ENCODE measurements at regions not wholly inside any gene's neighbourhood (a gene's known extent, or its start where the extent isn't known, plus 50 kb on each side); places are given as distances from the start of the nearest gene placed in this dataset.

GRCh38 chr1:8137481-8138244 is 111.6 kb upstream of the ERRFI1 start:
- no peaks in the 10 kb centered on the region for H3K9me2 ChIP-seq (replicated peaks; ENCODE audit: low read depth, low read length)
- H3K9me3 ChIP-seq (ENCODE audit: insufficient read depth, low read depth, low read length): no peaks in the 10 kb centered on the region
- H3K27me3 ChIP-seq (ENCODE audit: insufficient read depth, low read length, poor library complexity, severe bottlenecking): no peaks in the 10 kb centered on the region
- H4K20me1 ChIP-seq (ENCODE audit: insufficient read depth, low read length, poor library complexity, severe bottlenecking): no peaks in the 10 kb centered on the region
- no peaks in the 10 kb centered on the region for H3F3A ChIP-seq (ENCODE audit: low read depth)
- H3K36me3 ChIP-seq (ENCODE audit: insufficient read depth, low read length): no peaks in the 10 kb centered on the region
- H3K4me3 ChIP-seq (ENCODE audit: low read length, poor library complexity, severe bottlenecking): no peak overlapping the region
- no peak overlapping the region for H3K4me2 ChIP-seq (ENCODE audit: low read depth, low read length, poor library complexity, severe bottlenecking)
- H3K4me1 ChIP-seq (ENCODE audit: insufficient read depth, low read length, poor library complexity, severe bottlenecking): no peaks in the 10 kb centered on the region
- H2AFZ ChIP-seq (ENCODE audit: low read length): no peak overlapping the region
- H3K79me2 ChIP-seq (ENCODE audit: insufficient read depth, low read length): no peaks in the 10 kb centered on the region
- H3K9ac ChIP-seq (ENCODE audit: low read depth, low read length, poor library complexity, severe bottlenecking): no peak overlapping the region
- TF ChIP-seq, protein P1, sequence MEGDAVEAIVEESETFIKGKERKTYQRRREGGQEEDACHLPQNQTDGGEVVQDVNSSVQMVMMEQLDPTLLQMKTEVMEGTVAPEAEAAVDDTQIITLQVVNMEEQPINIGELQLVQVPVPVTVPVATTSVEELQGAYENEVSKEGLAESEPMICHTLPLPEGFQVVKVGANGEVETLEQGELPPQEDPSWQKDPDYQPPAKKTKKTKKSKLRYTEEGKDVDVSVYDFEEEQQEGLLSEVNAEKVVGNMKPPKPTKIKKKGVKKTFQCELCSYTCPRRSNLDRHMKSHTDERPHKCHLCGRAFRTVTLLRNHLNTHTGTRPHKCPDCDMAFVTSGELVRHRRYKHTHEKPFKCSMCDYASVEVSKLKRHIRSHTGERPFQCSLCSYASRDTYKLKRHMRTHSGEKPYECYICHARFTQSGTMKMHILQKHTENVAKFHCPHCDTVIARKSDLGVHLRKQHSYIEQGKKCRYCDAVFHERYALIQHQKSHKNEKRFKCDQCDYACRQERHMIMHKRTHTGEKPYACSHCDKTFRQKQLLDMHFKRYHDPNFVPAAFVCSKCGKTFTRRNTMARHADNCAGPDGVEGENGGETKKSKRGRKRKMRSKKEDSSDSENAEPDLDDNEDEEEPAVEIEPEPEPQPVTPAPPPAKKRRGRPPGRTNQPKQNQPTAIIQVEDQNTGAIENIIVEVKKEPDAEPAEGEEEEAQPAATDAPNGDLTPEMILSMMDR (conservative IDR thresholded peaks at IDR 0.05; ENCODE audit: low read length): no peak
- TF ChIP-seq EZH2phosphoT487 (IDR thresholded peaks at IDR 0.05; ENCODE audit: borderline replicate concordance): no peak

- Histone ChIP-seq H3K36me3 (ENCODE audit: insufficient read depth, low read length) (no peaks in the 10 kb centered on the region), H3K27me3 (ENCODE audit: insufficient read depth, low read length, poor library complexity, severe bottlenecking) (no peaks in the 10 kb centered on the region), H3F3A (ENCODE audit: low read depth) (no peaks in the 10 kb centered on the region), H3K4me2 (ENCODE audit: low read depth, low read length, poor library complexity, severe bottlenecking) (no peak overlapping the region), H3K9me3 (ENCODE audit: insufficient read depth, low read depth, low read length) (no peaks in the 10 kb centered on the region), H3K4me1 (ENCODE audit: insufficient read depth, low read length, poor library complexity, severe bottlenecking) (no peaks in the 10 kb centered on the region), H3K79me2 (ENCODE audit: insufficient read depth, low read length) (no peaks in the 10 kb centered on the region), H4K20me1 (ENCODE audit: insufficient read depth, low read length, poor library complexity, severe bottlenecking) (no peaks in the 10 kb centered on the region), H2AFZ (ENCODE audit: low read length) (no peak overlapping the region), H3K9me2 (replicated peaks; ENCODE audit: low read depth, low read length) (no peaks in the 10 kb centered on the region), H3K4me3 (ENCODE audit: low read length, poor library complexity, severe bottlenecking) (no peak overlapping the region), H3K9ac (ENCODE audit: low read depth, low read length, poor library complexity, severe bottlenecking) (no peak overlapping the region)
- TF ChIP-seq, protein P1 (conservative IDR thresholded peaks at IDR 0.05; ENCODE audit: low read length): no peak
- no peak for TF ChIP-seq EZH2phosphoT487 (IDR thresholded peaks at IDR 0.05; ENCODE audit: borderline replicate concordance)
These were observed 110.7 kb upstream of the ERRFI1 start for GRCh38 chr1:8136766-8137165.

GRCh38 chr1:8135250-8135649 is 109.1 kb upstream of the ERRFI1 start:
- H3K9ac ChIP-seq (ENCODE audit: low read depth, low read length, poor library complexity, severe bottlenecking): no peak overlapping the region
- no peaks in the 10 kb centered on the region for H3K4me1 ChIP-seq (ENCODE audit: insufficient read depth, low read length, poor library complexity, severe bottlenecking)
- H4K20me1 ChIP-seq (ENCODE audit: insufficient read depth, low read length, poor library complexity, severe bottlenecking): no peaks in the 10 kb centered on the region
- no peaks in the 10 kb centered on the region for H3K27me3 ChIP-seq (ENCODE audit: insufficient read depth, low read length, poor library complexity, severe bottlenecking)
- H3K9me2 ChIP-seq (replicated peaks; ENCODE audit: low read depth, low read length): no peaks in the 10 kb centered on the region
- no peaks in the 10 kb centered on the region for H3F3A ChIP-seq (ENCODE audit: low read depth)
- H2AFZ ChIP-seq (ENCODE audit: low read length): no peak overlapping the region
- H3K4me2 ChIP-seq (ENCODE audit: low read depth, low read length, poor library complexity, severe bottlenecking): no peak overlapping the region
- no peaks in the 10 kb centered on the region for H3K36me3 ChIP-seq (ENCODE audit: insufficient read depth, low read length)
- no peaks in the 10 kb centered on the region for H3K79me2 ChIP-seq (ENCODE audit: insufficient read depth, low read length)
- no peaks in the 10 kb centered on the region for H3K9me3 ChIP-seq (ENCODE audit: insufficient read depth, low read depth, low read length)
- TF ChIP-seq EZH2phosphoT487 (IDR thresholded peaks at IDR 0.05; ENCODE audit: borderline replicate concordance): no peak
- TF ChIP-seq, protein P1 (conservative IDR thresholded peaks at IDR 0.05; ENCODE audit: low read length): no peak
- H3K4me3 ChIP-seq (ENCODE audit: low read length, poor library complexity, severe bottlenecking): no peak overlapping the region

All from Loucy (cell line).